Endothelial cell (in vitro differentiated cells): ENCODE measurements at regions not wholly inside any gene's neighbourhood (a gene's known extent, or its start where the extent isn't known, plus 50 kb on each side); places are given as distances from the start of the nearest gene placed in this dataset.

Experiments used
- DNase-seq: peaks from one replicate; pipeline ENCODE4 v3.0.0; 2021; ENCODE audit warnings: low spot score
- H3K27ac Mint-ChIP-seq: one replicate; pipeline ENCODE4 v1.8.0; 2021; ENCODE audit warnings: mixed read lengths, inconsistent platforms; ENCODE audit not compliant: unreplicated experiment
- H3K27me3 Mint-ChIP-seq: one replicate; pipeline ENCODE4 v1.8.0; 2021; ENCODE audit warnings: mild to moderate bottlenecking, moderate library complexity, mixed read lengths, inconsistent platforms; ENCODE audit not compliant: unreplicated experiment
- H3K36me3 Mint-ChIP-seq: one replicate; pipeline ENCODE4 v1.8.0; 2021; ENCODE audit warnings: mild to moderate bottlenecking, low read depth, mixed read lengths, inconsistent platforms; ENCODE audit not compliant: unreplicated experiment
- H3K4me1 Mint-ChIP-seq: one replicate; pipeline ENCODE4 v1.8.0; 2021; ENCODE audit warnings: mild to moderate bottlenecking, mixed read lengths, inconsistent platforms; ENCODE audit not compliant: unreplicated experiment
- H3K4me3 Mint-ChIP-seq: one replicate; pipeline ENCODE4 v1.8.0; 2021; ENCODE audit warnings: mild to moderate bottlenecking, mixed read lengths, inconsistent platforms; ENCODE audit not compliant: unreplicated experiment
- H3K9me3 Mint-ChIP-seq: one replicate; pipeline ENCODE4 v1.8.0; 2021; ENCODE audit warnings: mixed read lengths, inconsistent platforms; ENCODE audit not compliant: unreplicated experiment
- CTCF ChIP-seq: fragments of 200-600 bp; sonication (generic); IDR thresholded peaks from one replicate; pipeline ENCODE4 v1.5.0; 2021; ENCODE audit warnings: antibody characterized with exemption; ENCODE audit not compliant: unreplicated experiment

GRCh38 chr4:54542119-54542438, 115.7 kb upstream of the KIT start:
- no peak for TF ChIP-seq CTCF
- Mint-ChIP-seq H3K27me3 (peaks cover 9% of the 10 kb centered on the region), H3K27ac (no peak overlapping the region), H3K9me3 (no peaks in the 10 kb centered on the region), H3K36me3 (no peaks in the 10 kb centered on the region), H3K4me1 (peaks cover 34% of the 10 kb centered on the region), H3K4me3 (no peak overlapping the region)
- no peak for DNase-seq

GRCh38 chr4:54542540-54543041, 115.2 kb upstream of the KIT start:
- no peak overlapping the region for H3K4me3 Mint-ChIP-seq
- no peak overlapping the region for H3K27ac Mint-ChIP-seq
- TF ChIP-seq CTCF: no peak
- no peaks in the 10 kb centered on the region for H3K36me3 Mint-ChIP-seq
- peaks cover 9% of the 10 kb centered on the region for H3K27me3 Mint-ChIP-seq
- no peak for DNase-seq
- H3K9me3 Mint-ChIP-seq: no peaks in the 10 kb centered on the region
- H3K4me1 Mint-ChIP-seq: peaks cover 39% of the 10 kb centered on the region

GRCh38 chr4:54543088-54543795, 114.5 kb upstream of the KIT start:
- Mint-ChIP-seq H3K27me3 (peaks cover 9% of the 10 kb centered on the region), H3K36me3 (no peaks in the 10 kb centered on the region), H3K9me3 (no peaks in the 10 kb centered on the region), H3K4me3 (no peak overlapping the region), H3K27ac (no peak overlapping the region), H3K4me1 (peaks cover 46% of the 10 kb centered on the region)
- no peak for TF ChIP-seq CTCF
- DNase-seq: no peak

- Mint-ChIP-seq H3K9me3 (no peaks in the 10 kb centered on the region), H3K27ac (no peak overlapping the region), H3K4me1 (peaks cover 59% of the 10 kb centered on the region), H3K4me3 (no peak overlapping the region), H3K27me3 (peaks cover 11% of the 10 kb centered on the region), H3K36me3 (no peaks in the 10 kb centered on the region)
- no peak for TF ChIP-seq CTCF
- no peak for DNase-seq
Measured at GRCh38 chr4:54545663-54546424, 111.9 kb upstream of the KIT start.
